OCI-M2 (cell line): ENCODE measurements at regions not wholly inside any gene's neighbourhood (a gene's known extent, or its start where the extent isn't known, plus 50 kb on each side); places are given as distances from the start of the nearest gene placed in this dataset.
"Not testable (repeated sequence)": the region's sequence is repeated elsewhere in the genome, so short reads cannot be mapped to it uniquely, and the experiment has no call there.

Experiments used
- DNase-seq: peaks from one replicate; lab custom pipeline; 2025; ENCODE audit not compliant: unreplicated experiment; lab: John Stamatoyannopoulos, UW

DNA sequence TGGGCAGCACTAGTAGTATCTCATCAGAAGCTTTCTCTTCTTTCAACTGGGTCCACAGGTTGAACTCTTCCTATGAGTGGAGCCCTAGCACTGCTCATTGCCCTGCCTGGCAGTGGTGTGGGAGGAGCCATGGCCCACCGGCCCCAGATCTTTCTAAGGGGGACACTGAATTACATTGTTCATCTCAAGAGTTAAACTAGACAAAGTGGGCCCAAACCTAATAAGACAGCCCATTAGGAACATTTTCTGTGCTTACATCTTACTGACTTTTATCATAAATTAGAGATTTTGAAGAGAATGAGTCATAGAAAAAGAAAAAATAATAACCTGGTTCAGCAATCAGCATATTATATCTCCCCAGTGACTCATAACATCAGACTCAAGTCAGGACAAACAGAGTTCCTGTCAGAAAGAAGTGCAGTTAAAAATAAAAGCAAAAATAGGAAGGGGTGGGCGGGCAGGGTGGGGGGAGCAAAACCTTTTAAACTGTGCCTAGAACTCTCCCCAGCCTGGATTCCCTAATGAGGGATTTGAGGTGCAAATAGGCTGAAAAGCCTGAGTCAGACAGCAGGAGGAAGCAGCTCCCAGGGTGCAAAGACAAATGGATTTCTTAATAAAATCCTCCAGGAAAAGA, 161.6 kb upstream of the TRIB2 start:
- no peak for DNase-seq

DNA sequence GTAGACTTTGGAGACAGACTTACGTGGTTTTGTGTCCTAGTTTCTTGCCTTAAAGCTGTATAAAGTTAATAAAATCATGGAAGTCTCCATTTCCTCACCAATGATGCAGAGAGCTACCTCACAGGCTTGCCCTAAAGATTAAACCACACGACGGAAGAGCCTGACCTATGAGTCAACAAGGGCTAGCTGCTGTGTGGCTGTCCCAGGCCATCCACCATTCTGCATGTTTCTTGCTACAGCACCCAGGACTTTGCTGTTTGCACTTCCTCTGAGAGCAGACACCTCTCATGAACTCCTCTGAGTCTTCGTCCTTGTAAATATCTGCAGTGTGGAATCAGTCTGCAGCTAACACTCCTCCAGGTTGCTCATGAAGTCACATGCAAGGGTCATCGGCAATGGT, 160.0 kb upstream of the TRIB2 start:
- DNase-seq: no peak

DNA sequence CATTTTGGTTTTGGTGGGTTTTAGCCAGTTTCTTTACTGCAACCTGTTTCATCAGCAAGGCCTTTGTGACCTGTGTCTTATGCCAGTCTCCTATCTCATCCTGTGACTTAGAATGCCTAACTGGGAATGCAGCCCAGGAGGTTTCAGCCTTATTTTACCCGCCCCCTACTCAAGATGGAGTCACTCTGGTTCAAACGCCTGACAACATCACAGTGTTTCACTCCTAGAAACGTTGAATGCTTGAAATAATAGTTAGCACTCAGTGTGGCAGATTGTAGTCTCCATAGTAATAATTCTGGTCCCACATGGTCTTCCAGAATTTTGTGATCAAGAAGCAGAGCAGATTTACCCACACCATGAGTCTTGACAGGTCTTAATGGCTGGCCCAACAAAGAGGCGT, 159.0 kb upstream of the TRIB2 start:
- DNase-seq: no peak

DNA sequence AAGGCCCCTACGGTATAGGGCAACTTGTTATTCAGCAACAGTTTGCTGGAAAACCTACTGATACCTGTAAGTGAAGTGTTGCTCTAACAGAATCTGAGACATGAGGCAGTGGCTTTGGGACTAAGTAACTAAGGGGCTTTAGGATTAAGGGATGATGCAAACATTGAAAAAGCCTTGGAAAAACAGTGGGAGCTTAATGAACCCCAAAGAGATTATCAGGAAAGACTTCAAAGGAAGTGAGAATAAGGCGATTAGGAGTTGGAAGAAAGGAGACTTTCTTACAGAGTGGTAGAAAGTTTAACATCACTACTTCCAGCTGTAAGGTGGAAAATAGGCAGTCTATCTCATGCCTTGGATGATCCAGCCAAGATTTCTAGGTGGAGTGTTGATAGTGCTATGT, 158.2 kb upstream of the TRIB2 start:
- DNase-seq: no peak

DNA sequence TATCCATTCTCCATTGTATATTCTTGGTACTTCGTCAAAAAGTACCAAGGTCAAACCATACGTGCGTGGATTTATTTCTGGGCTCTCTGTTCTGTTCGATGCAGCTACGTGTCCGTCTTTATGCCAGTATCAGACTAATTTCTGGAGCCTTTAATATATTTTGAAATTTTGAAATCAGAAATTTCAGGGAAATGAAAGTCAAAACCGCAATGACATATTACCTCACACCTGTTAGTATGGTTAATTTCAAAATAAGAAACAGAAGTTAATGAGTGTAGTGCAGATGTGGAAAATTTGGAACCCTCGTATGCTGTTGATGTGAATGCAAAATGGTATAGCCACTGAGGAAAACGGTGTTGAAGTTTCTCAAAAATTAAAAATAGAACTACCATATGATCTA, 156.1 kb upstream of the TRIB2 start:
- DNase-seq: no peak

DNA sequence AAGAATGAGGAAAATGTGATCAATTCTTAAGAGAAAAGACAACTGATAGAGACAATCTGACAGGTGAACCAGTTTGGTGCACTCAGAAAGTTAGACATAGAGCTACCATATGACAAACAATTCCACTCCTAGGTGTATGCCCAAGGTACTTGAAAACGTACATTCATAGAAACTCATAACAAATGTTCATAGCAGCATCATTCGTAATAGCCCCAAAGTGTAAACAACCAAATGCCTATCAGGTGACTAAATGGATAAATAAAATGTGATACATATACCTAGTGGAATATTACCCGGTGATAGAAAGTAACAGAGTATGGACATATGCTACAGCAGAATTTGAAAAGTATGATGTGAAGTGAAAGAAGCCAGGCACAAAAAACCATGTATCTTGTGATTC, 149.3 kb upstream of the TRIB2 start:
- DNase-seq: no peak

DNA sequence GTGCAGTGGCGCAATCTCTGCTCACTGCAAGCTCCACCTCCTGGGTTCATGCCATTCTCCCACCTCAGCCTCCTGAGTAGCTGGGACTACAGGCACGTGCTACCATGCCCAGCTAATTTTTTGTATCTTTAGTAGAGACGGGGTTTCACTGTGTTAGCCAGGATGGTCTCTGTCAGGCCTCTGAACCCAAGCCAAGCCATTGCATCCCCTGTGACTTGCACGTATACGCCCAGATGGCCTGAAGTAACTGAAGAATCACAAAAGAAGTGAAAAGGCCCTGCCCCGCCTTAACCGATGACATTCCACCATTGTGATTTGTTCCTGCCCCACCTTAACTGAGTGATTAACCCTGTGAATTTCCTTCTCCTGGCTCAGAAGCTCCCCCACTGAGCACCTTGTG, 147.2 kb upstream of the TRIB2 start:
- not testable (repeated sequence) for DNase-seq

DNA sequence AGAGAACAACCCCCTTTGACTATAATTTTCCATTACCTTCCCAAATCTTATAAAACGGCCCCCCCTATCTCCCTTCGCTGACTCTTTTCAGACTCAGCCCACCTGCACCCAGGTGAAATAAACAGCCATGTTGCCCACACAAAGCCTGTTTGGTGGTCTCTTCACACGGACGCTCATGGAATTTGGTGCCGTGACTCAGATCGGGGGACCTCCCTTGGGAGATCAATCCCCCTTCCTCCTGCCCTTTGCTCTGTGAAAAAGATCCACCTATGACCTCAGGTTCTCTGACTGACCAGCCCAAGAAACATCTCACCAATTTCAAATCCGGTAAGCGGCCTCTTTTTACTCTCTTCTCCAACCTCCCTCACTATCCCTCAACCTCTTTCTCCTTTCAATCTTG, 146.8 kb upstream of the TRIB2 start:
- not testable (repeated sequence) for DNase-seq

DNA sequence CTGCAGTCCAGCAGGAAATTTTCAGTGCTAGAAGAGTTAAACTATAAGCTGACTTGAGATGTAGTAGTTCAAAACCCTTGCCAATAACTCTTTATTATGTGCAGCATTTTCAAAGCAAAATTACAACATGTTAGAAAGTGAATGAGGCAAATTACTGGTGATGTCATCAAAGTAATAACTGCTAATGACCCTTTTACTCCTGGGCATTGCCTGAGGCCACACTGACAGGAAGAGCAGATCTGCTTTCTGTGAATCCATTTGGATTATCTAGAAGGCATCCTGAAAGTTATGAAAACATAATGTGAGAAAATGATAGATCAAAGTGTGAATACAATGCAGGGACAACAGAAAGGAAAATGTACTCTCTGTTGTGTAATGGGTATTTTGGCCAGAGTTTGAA, 139.6 kb upstream of the TRIB2 start:
- no peak for DNase-seq

DNA sequence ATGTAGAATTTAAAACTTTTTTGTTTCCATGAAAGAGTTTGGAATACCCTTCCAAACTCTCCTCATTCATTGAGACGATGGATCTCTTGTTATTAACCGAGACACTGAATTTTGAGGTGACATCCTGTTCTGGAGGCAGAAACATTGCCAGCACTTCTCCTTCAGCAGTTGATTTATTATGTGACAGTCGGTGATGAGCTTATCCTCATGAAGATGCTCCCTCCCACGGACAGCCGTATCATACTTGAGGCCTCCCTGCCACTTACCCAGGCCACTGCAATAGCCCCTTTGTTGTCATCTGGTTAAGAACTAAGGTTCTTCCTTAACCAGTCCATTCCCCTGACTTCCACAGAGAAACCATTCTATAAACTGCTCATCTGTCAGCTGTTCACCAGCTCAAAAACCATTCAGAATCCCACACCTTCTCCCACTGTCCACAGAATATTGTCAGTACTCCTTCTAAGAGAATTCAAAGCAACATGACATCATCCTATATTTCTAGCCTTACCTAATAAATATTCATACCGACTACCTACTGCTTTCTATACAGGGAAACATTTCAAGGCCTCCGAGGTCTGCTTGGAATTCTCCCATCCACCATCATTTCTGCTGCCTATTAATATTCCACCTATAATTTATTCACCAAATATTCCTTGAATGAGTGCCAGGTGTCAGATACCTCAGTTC, 139.0 kb upstream of the TRIB2 start:
- DNase-seq: no peak

DNA sequence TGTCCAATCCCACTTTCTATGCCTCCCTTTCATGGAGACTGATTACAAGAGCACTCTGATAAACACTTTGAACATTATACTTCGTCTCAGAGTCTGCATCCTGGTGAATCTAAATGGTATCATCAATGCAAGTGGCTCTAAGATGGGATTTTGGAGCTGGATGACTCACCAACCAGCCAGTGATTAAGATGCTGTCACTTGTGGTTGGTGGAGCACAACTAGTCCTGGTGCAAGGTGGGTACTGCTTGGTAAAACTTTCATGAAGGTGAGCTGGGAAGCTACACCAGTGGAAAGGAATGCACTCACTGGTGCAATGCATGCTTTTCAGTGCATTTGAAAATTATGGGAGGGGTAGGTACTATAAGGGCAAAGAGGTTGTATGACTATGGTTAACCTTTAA, 137.7 kb upstream of the TRIB2 start:
- no peak for DNase-seq

DNA sequence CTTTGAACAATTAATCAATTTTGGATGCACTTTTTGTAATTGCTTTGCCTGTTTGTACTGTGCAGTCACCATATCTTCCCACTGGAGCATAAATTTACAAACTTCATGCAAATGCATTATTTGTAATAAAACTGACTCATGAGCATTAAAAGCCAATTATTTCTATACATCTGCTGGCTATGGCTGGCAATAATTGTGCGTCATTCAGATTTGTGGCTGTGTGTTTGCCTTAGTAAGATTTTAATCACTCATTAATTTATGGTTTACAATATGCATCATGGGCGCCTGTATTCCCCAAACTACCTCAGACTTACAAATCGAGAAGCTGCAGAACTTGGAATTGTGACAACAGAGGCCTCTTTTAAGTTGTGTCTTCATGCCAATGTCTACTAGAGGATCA, 132.4 kb upstream of the TRIB2 start:
- no peak for DNase-seq

DNA sequence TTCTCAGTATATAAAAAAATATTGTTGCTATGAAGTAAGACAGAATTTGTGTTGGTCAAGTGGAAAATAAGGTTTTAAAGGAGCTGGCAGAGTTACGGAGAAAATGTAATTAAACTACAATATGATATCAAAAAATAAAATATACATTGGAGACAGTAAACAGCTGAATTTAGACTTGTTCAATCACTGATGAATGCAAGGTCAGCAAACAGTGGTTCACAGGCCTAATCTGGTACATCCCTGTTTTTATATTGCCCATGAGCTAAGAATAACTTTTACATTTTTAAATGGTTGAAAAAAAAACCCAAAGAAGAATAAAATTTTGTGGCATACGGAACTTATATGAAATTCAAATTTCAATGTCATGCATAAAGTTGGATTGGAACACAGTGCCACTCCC, 131.0 kb upstream of the TRIB2 start:
- DNase-seq: no peak

DNA sequence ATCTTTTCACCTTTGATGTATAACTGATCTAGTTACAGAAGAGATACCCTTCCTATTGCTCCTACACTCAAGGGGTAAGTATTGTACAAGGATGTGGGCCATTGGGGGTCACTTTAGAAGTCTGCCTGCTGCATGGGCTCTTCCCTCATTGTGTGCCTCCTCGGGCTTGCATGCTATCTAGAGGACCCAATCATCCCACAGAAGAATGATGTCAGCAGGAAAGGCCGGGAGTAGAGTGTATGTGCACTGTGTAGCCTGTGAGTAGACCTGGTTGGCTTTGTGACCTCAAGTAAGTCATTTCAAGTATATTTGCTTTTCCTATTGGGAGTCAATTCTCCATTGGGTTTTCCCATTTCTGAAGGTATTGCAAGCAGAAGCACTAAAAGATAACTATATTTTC, 129.5 kb upstream of the TRIB2 start:
- no peak for DNase-seq

DNA sequence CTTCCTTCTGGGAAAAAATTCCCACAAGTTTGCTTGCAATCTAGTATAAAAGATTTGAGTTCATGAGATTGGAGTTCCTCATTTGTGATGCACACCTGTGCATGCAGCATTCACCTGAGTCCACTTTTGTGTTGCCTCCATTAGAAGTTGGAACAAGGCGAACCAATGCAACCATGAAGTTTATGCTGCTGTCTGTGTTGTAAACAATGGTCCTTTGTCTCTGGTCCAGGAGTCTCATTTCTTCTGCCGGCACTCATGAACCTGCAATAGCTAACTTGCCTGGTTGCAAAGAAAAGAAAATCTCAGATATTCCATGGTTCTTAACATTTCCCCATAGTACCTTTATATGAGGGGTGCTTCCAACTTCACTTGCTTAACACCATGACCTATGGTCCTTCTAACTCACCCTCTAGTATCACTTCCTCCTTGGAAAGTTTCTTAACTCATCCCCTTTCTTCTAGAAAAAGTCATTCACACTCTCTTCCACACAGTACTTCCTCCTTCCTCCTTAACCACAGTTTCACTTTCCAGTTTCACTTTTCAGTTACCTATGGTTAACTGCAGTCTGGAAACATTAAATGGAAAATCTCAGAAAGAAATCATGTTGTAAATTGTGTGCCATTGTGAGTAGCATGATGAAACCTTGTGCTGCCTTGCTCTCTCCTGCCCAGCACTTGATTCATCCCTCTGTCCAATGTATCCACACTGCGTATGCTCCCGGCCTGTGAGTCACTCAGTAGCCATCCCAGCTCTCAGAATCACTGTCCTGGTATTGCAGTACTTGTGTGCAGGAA, 128.8 kb upstream of the TRIB2 start:
- no peak for DNase-seq

DNA sequence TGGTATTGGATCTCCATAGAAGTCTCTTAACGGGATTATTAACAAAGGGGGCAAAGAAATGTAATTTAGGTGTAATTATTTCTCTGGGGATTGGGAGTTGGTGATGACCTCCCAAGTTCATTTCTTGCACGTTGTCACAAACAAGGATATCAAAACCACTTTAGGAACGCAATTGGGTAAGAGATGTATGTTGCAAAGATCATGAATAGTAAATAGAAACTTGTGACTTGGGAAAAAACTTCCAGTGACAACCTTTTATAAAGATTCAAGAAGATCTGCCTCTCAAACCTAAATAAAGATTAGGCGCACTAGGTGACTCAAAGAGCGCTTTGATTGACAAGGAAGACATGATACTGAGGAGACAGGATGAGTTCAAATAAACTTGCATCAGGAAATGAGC, 127.8 kb upstream of the TRIB2 start:
- no peak for DNase-seq

DNA sequence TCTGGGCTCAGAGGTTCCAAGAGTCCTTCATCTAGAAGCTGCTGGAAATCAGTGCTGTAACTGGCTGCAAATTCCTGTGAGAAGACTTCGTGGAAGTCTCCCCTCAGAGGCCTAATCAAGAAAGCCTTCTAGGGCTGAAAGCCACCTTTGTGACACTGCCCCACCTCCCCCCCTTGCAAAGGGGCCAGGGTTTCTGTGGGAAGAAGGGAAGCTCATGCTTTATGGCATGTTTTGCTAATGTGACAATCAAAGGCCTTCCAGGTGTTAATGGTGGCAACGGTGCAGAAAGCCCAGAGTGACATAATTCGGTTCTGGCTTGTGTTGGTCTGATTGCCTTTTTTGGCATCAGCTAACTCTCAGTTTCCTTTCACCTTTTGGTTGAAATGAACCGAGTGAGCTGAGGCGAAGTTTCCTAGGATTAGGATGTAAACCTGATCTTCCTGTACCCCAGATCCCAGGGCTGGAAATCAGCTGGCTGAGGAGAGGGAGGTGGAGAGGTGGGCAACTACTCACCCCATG, 126.9 kb upstream of the TRIB2 start:
- DNase-seq: no peak

DNA sequence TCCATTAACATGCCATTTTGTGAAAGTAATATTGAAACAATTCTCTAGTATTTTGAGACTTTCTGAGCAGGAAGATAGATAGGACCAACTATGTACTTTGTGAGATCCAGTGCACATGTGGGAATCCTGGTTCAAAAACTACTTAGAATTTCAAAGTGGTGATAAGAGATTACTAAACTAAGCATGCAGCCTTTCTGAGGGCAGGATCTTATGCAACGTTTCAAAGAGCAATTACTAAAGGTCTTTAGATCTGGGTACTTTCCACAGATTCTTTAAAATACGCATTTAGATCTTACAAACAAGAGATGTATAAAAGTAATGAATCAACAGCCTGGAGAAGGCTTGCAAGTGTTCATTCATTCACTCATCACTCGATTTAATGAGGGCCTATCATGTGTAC, 124.4 kb upstream of the TRIB2 start:
- no peak for DNase-seq

DNA sequence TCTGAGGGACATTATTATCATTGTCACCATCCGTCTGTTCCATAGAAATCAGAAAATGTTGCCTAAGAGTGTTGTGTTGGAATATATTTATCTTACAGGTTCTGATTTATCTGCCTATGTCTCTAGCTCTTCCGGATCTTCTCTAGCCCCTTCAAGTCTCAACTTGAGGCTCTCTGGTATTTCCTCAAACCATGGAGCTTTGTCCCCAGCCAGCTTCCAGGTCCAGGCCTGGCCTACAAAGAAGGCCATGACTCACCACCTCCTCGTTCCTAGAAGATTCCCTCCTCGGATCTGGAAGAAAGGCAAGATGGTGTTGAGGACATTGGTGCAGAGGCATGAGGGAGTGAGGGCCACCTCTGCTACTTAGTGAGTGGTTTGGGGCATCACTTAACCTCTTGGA, 122.1 kb upstream of the TRIB2 start:
- DNase-seq: no peak

DNA sequence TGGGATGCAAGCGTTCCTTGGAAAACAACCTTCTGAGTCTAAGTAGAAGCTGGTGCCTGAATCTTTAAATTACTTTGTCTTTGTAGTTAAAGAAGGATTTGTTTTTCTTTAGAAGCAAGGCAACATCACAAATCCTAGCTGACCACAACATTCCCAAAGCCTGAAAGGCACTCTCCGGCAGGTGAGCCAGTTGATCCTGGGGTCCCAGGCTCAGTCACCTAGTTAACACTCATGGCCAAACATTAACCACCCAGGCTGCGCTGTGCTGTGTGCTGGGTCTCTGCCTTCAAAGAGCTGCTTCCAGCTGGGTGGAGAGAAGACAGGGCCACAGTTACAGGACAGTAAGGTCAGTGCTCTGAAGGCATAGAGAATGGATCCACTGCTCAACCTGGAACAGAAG, 120.0 kb upstream of the TRIB2 start:
- no peak for DNase-seq

DNA sequence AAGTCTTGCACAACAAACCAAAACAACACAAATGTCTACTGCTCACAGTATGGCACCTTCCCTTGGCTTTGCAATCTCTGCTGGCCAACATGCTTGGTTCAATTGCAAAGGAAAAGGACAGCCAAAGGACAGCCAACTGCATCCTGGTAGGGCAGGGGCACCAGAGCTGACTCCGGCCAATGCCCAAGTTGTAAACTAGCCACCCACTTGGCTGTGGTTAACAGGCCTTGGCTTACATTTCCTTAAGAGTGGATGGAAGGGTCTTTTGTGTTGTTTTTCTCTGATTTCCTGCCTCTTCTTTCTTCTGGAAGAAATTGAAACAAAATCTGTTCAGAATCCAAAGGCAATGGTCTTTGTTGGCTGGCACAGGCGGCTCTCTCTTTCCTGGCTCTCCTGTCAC, 119.1 kb upstream of the TRIB2 start:
- no peak for DNase-seq

DNA sequence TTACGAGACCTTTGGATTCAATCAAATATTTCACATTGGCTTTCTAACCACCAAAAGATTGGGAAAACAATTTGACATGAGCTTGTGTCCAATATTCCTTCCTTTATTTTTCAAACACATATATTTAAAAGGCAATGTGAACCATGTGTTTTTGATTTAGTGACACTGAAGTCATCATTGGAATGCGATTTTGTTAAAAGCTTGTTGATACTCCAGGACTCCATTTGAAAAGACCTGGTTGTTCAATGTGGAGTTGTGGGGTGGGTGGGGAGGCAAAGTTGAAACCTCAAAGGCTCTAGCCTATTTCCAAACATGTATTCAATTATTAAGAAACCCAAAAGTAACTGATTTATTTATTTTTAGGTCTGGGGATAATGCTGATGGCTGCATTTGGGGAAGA, 114.1 kb upstream of the TRIB2 start:
- DNase-seq: no peak
